ENCODE measurements at regions not wholly inside any gene's neighbourhood (a gene's known extent, or its start where the extent isn't known, plus 50 kb on each side); places are given as distances from the start of the nearest gene placed in this dataset.

DNA sequence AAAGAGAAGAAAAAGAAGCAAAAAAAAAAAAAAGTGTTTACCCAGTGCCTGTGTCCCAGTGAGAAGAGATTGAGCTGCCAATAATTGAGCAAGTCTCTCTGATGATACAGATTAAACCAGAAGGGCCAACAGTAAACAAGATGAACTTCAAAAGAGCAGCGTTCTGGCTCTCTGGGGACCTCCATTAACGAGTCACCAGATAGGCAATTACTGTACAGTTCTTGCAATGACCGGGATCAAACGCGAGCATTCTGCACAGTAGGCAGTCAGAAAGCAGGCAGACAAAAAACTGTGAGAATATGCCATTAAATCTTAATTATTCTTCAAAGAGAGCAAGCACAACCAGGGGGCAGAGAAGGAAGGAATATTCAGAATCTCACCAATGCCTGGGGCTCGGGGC, 626.1 kb downstream of the TMEM114 start:
- TF ChIP-seq CTCF (IDR thresholded peaks at IDR 0.05) (no peak), POLR2A (IDR thresholded peaks at IDR 0.05) (no peak)
